ENCODE measurements at regions not wholly inside any gene's neighbourhood (a gene's known extent, or its start where the extent isn't known, plus 50 kb on each side); places are given as distances from the start of the nearest gene placed in this dataset.

DNA sequence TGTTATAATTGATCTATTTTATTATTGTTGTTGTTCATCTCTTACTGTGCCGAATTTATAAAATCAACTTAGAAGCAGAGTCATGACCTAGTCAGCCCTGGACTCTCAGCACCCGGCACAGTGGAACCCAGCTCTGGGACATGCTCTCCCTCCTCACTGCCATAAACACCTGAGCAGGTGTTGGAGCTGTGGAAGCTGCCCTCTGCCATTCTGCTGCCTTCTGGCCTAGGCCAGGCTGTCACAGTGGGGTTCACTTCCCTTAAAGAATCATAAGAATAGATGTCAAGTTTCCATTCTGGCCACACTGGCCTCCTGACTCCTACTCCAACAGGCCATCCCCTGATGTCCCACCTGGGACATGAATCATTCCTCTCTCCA lies 192.2 kb downstream of the ZFP36L2 start:
- intact Hi-C loops (cut with micrococcal nuclease; ENCODE audit: unreplicated experiment) = no loop called here
- Histone ChIP-seq H3K36me3 (ENCODE audit: insufficient read depth, low read length, poor library complexity, severe bottlenecking) (no peaks in the 10 kb centered on the region), H3K4me3 (ENCODE audit: low read depth, low read length, poor library complexity, severe bottlenecking) (no peak overlapping the region), H3K4me1 (ENCODE audit: insufficient read depth, low read length, poor library complexity, severe bottlenecking) (no peaks in the 10 kb centered on the region), H3K9me3 (ENCODE audit: low read depth, low read length, poor library complexity, severe bottlenecking) (no peaks in the 10 kb centered on the region), H3K27ac (ENCODE audit: low read depth, low read length, poor library complexity, severe bottlenecking) (no peak overlapping the region), H3K27me3 (replicated peaks; ENCODE audit: insufficient read depth, low read depth, low read length, poor library complexity) (no peaks in the 10 kb centered on the region)
- no peak for DNase-seq (ENCODE audit: low spot score)
- TF ChIP-seq EZH2 (IDR thresholded peaks at IDR 0.05; ENCODE audit: borderline replicate concordance, low read depth, low read length, poor library complexity, severe bottlenecking) = no peak
- TF ChIP-seq, protein P1, sequence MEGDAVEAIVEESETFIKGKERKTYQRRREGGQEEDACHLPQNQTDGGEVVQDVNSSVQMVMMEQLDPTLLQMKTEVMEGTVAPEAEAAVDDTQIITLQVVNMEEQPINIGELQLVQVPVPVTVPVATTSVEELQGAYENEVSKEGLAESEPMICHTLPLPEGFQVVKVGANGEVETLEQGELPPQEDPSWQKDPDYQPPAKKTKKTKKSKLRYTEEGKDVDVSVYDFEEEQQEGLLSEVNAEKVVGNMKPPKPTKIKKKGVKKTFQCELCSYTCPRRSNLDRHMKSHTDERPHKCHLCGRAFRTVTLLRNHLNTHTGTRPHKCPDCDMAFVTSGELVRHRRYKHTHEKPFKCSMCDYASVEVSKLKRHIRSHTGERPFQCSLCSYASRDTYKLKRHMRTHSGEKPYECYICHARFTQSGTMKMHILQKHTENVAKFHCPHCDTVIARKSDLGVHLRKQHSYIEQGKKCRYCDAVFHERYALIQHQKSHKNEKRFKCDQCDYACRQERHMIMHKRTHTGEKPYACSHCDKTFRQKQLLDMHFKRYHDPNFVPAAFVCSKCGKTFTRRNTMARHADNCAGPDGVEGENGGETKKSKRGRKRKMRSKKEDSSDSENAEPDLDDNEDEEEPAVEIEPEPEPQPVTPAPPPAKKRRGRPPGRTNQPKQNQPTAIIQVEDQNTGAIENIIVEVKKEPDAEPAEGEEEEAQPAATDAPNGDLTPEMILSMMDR (conservative IDR thresholded peaks at IDR 0.05; ENCODE audit: low read depth, low read length) = no peak
- BruUV-seq (replicated peaks) = no TSS peak
- CTCF ChIA-PET = no interaction called here
- POLR2A ChIA-PET (ENCODE audit: low non-redundant PET) = no interaction called here

DNA sequence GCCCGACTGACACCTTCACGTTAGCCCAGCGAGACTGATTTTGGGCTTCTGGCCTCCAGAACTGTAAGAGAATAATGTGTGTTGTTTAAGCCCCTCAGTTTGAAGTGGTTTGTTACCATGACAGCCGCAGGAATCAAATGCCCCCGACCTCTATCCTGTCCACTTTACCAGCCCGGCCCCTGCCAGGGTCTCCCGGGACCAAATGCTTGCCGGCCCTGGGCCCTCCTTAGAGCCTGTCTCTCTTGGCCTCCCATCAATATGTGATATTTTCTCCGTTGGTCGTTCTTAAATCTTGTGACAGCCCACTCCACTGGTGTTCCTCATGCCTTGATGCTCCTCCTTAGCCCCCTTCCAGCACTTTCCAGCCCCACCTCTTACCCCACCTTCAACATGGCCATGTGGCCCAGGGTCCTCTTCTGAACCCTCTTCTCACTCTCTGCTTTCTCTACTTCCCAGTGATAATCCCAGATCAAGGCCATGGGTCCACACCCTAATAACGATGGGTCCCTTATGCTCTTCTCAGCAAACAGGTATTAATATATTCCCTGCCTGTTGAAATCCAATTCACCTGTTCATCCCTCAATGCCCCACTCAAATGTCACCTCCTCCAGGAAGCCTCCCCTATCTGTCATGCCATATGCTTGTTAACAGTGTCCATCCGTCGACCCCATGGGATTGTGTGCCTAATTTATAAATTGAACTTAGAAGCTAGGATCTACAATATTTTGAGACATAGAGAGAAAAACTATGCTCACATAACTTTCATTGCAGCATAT lies 192.8 kb downstream of the ZFP36L2 start:
- ChIA-PET POLR2A (ENCODE audit: low non-redundant PET) (no interaction called here), CTCF (no interaction called here)
- H3K4me1 ChIP-seq (ENCODE audit: insufficient read depth, low read length, poor library complexity, severe bottlenecking) = no peaks in the 10 kb centered on the region
- H3K4me3 ChIP-seq (ENCODE audit: low read depth, low read length, poor library complexity, severe bottlenecking) = no peak overlapping the region
- no peak for TF ChIP-seq EZH2 (IDR thresholded peaks at IDR 0.05; ENCODE audit: borderline replicate concordance, low read depth, low read length, poor library complexity, severe bottlenecking)
- TF ChIP-seq, protein P1 (conservative IDR thresholded peaks at IDR 0.05; ENCODE audit: low read depth, low read length) = no peak
- H3K27me3 ChIP-seq (replicated peaks; ENCODE audit: insufficient read depth, low read depth, low read length, poor library complexity) = no peaks in the 10 kb centered on the region
- H3K36me3 ChIP-seq (ENCODE audit: insufficient read depth, low read length, poor library complexity, severe bottlenecking) = no peaks in the 10 kb centered on the region
- no peak for DNase-seq (ENCODE audit: low spot score)
- H3K27ac ChIP-seq (ENCODE audit: low read depth, low read length, poor library complexity, severe bottlenecking) = no peak overlapping the region
- intact Hi-C loops (cut with micrococcal nuclease; ENCODE audit: unreplicated experiment) = no loop called here
- no TSS peak for BruUV-seq (replicated peaks)
- H3K9me3 ChIP-seq (ENCODE audit: low read depth, low read length, poor library complexity, severe bottlenecking) = no peaks in the 10 kb centered on the region

DNA sequence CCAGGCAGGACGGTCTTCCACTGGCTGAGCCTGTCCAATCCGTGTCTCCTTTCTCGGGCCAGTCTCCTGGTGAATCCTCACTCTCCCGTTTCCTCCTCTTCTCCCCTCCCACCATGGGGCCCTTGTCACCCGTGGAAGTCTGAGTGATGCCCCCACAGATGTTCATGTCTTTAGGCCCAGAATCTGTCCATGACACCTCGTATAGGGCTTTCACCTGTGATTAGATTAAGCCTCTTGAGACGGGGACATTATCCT lies 193.5 kb downstream of the ZFP36L2 start:
- POLR2A ChIA-PET (ENCODE audit: low non-redundant PET) = no interaction called here
- CTCF ChIA-PET = no interaction called here

More for the DNA sequence above, 193.5 kb downstream of the ZFP36L2 start:
- H3K4me3 ChIP-seq (ENCODE audit: low read depth, low read length, poor library complexity, severe bottlenecking) = no peak overlapping the region
- intact Hi-C loops (cut with micrococcal nuclease; ENCODE audit: unreplicated experiment) = no loop called here
- no peak for DNase-seq (ENCODE audit: low spot score)
- no peaks in the 10 kb centered on the region for H3K36me3 ChIP-seq (ENCODE audit: insufficient read depth, low read length, poor library complexity, severe bottlenecking)
- H3K27me3 ChIP-seq (replicated peaks; ENCODE audit: insufficient read depth, low read depth, low read length, poor library complexity) = no peaks in the 10 kb centered on the region
- H3K27ac ChIP-seq (ENCODE audit: low read depth, low read length, poor library complexity, severe bottlenecking) = no peak overlapping the region
- H3K9me3 ChIP-seq (ENCODE audit: low read depth, low read length, poor library complexity, severe bottlenecking) = no peaks in the 10 kb centered on the region
- no peaks in the 10 kb centered on the region for H3K4me1 ChIP-seq (ENCODE audit: insufficient read depth, low read length, poor library complexity, severe bottlenecking)
- no TSS peak for BruUV-seq (replicated peaks)
- TF ChIP-seq EZH2 (IDR thresholded peaks at IDR 0.05; ENCODE audit: borderline replicate concordance, low read depth, low read length, poor library complexity, severe bottlenecking) = no peak
- TF ChIP-seq, protein P1 (conservative IDR thresholded peaks at IDR 0.05; ENCODE audit: low read depth, low read length) = no peak
